RWPE2 (cell line): ENCODE measurements at regions not wholly inside any gene's neighbourhood (a gene's known extent, or its start where the extent isn't known, plus 50 kb on each side); places are given as distances from the start of the nearest gene placed in this dataset.

Experiments
- ATAC-seq: fragments of 200-7000 bp; cut with Tn5 transposase; 3 replicates; pipeline ENCODE4 v1.9.1; 2021; ENCODE audit warnings: low read depth
- DNase-seq: peaks from one replicate; pipeline ENCODE4 v3.0.0-alpha.2; 2020; ENCODE audit warnings: low spot score
- H3K27ac ChIP-seq: fragments of 450-650 bp; 2 replicates; pipeline ENCODE4 v1.5.1; 2017; ENCODE audit warnings: mild to moderate bottlenecking; ENCODE audit not compliant: poor library complexity, severe bottlenecking
- H3K27me3 ChIP-seq: fragments of 250-450 bp; sonication (Bioruptor Pico); 2 replicates; pipeline ENCODE4 v1.5.1; 2021; ENCODE audit warnings: mild to moderate bottlenecking, moderate library complexity; ENCODE audit not compliant: insufficient read depth, poor library complexity, severe bottlenecking
- H3K36me3 ChIP-seq: fragments of 250-450 bp; sonication (Bioruptor Pico); 2 replicates; pipeline ENCODE4 v1.5.1; 2020; ENCODE audit warnings: low read depth, mild to moderate bottlenecking, moderate library complexity
- H3K4me1 ChIP-seq: fragments of 250-450 bp; sonication (Bioruptor Pico); 2 replicates; pipeline ENCODE4 v1.5.1; 2021; ENCODE audit warnings: mild to moderate bottlenecking, moderate library complexity; ENCODE audit not compliant: insufficient read depth, poor library complexity, severe bottlenecking
- H3K4me3 ChIP-seq: fragments of 250-450 bp; sonication (Bioruptor Pico); 2 replicates; pipeline ENCODE4 v1.5.1; 2021; ENCODE audit warnings: mild to moderate bottlenecking, moderate library complexity; ENCODE audit not compliant: severe bottlenecking
- H3K9me3 ChIP-seq: fragments of 250-450 bp; sonication (Bioruptor Pico); 2 replicates; pipeline ENCODE4 v1.5.1; 2021; ENCODE audit warnings: mild to moderate bottlenecking, moderate library complexity; ENCODE audit not compliant: severe bottlenecking
- TF ChIP-seq, protein P1 (sequence below): fragments of 450-650 bp; IDR thresholded peaks from one replicate; pipeline ENCODE4 v1.5.1; 2017; ENCODE audit warnings: mild to moderate bottlenecking, moderate library complexity; ENCODE audit not compliant: poor library complexity, severe bottlenecking

DNA sequence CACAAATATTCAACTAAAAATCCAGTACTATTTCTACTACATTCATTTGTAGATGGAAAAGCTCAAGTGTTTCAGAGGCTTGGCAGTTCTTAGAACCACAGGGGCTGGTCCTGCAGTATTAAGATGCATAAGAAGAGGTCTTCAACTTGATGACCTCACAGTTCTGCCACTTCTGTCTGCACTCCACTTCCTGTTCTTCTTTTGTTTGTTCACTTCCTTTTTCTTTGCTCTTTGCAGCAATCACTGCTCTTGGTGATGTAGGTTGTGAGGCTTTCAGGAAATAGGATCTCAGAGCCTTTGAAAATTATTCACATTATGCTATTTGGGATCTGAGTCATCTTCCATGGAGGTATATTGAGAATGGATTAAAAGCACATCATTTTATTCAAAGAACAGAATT is 602.0 kb upstream of the CPEB2 start:
- Histone ChIP-seq H3K36me3 (no peaks in the 10 kb centered on the region), H3K27ac (no peak overlapping the region), H3K4me1 (no peaks in the 10 kb centered on the region), H3K4me3 (no peak overlapping the region), H3K27me3 (no peaks in the 10 kb centered on the region), H3K9me3 (no peaks in the 10 kb centered on the region)
- DNase-seq (no peak), ATAC-seq (no peak)
- TF ChIP-seq, protein P1, sequence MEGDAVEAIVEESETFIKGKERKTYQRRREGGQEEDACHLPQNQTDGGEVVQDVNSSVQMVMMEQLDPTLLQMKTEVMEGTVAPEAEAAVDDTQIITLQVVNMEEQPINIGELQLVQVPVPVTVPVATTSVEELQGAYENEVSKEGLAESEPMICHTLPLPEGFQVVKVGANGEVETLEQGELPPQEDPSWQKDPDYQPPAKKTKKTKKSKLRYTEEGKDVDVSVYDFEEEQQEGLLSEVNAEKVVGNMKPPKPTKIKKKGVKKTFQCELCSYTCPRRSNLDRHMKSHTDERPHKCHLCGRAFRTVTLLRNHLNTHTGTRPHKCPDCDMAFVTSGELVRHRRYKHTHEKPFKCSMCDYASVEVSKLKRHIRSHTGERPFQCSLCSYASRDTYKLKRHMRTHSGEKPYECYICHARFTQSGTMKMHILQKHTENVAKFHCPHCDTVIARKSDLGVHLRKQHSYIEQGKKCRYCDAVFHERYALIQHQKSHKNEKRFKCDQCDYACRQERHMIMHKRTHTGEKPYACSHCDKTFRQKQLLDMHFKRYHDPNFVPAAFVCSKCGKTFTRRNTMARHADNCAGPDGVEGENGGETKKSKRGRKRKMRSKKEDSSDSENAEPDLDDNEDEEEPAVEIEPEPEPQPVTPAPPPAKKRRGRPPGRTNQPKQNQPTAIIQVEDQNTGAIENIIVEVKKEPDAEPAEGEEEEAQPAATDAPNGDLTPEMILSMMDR, result no peak

DNA sequence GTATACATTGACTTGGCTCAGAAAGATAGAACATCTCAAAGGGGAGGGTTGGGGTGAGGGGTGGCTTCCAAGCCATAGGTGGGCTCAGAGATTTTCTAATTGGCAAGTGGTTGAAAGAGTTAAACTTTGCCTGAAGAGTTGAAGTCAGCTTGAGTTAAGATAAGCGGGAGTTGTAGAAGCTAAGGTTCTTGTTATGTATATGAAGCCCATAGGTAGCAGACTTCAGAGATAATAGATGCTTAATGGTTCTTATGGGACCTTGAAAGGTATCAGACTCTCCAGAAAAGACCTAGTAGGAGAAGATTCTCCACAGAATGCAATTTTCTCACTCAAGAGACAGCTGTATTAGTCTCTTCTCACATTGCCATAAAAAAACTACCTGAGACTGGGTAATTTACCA is 599.1 kb upstream of the CPEB2 start:
- H3K27me3 ChIP-seq, result no peaks in the 10 kb centered on the region
- no peaks in the 10 kb centered on the region for H3K4me1 ChIP-seq
- no peak overlapping the region for H3K27ac ChIP-seq
- TF ChIP-seq, protein P1, result no peak
- ATAC-seq (no peak), DNase-seq (no peak)
- no peak overlapping the region for H3K4me3 ChIP-seq
- no peaks in the 10 kb centered on the region for H3K9me3 ChIP-seq
- H3K36me3 ChIP-seq, result no peaks in the 10 kb centered on the region

DNA sequence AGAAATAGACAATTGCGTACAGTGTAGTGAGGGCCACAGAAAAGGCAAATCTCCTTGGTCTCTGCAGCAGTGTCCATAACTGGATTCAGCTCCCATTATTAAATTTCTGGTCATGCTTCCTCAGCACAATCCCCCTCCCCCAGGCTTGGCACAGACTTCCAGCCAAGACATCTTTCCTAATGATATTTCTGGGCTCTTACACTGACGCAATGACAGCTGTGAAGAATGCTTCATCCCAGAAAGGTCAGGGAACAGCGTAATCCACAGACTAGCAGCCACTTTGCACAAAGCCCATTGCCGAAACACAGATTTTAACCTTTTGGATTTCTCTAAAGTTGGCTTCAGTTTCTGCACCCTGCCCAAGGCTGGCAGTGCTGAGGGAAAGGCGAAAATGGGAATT is 597.6 kb upstream of the CPEB2 start:
- no peak for ATAC-seq
- no peaks in the 10 kb centered on the region for H3K36me3 ChIP-seq
- DNase-seq, result no peak

DNA sequence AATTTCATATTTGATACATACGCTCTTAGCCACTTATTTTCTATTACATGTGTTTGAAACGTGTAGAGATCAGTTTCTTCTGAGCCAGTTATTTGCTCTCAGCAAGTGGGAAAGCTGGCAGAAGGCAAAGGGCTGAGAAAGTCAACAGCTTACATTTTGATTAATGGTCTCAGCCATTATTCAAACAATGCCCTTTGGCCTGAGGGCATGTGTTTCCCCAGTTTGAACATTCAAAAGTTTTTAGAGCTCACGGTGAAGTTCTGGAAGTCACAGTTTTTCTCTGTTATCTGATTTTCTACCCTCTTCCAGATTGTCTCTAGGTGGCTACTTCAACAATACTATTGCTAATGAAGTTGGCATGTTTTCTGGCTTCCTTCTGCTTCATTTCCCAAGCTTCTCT is 591.8 kb upstream of the CPEB2 start:
- no peak for DNase-seq
- Histone ChIP-seq H3K9me3 (peaks cover 2% of the 10 kb centered on the region), H3K36me3 (no peaks in the 10 kb centered on the region), H3K4me3 (no peak overlapping the region), H3K27ac (no peak overlapping the region), H3K4me1 (no peaks in the 10 kb centered on the region), H3K27me3 (no peaks in the 10 kb centered on the region)
- TF ChIP-seq, protein P1, result no peak
- ATAC-seq, result no peak

More for the DNA sequence above, 597.6 kb upstream of the CPEB2 start:
- TF ChIP-seq, protein P1, result no peak
- H3K4me3 ChIP-seq, result no peak overlapping the region
- no peaks in the 10 kb centered on the region for H3K27me3 ChIP-seq
- no peak overlapping the region for H3K27ac ChIP-seq
- no peaks in the 10 kb centered on the region for H3K4me1 ChIP-seq
- H3K9me3 ChIP-seq, result peaks cover under 1% of the 10 kb centered on the region

DNA sequence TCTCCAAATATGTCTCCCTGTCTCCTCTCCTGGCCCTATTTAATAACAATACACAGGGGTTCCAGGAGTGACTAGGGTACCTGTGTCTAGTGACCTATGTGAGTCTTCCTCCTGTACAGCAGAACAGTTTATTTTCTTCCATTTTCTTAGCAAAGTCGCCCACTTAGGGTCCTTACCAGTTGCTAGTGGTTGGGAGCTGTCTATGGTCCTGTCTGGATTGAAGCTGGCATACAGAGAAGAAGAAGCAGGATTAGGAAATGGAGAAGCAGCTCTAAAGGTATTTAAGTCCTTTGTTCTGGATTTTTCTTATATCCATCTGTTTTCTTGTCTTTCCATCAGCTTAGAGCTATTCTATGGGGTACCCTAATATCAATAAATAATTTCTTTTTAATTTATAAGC is 587.1 kb upstream of the CPEB2 start:
- TF ChIP-seq, protein P1, result no peak
- DNase-seq, result no peak
- H3K27ac ChIP-seq, result no peak overlapping the region
- H3K4me3 ChIP-seq, result no peak overlapping the region
- no peak for ATAC-seq
- H3K4me1 ChIP-seq, result no peaks in the 10 kb centered on the region
- H3K27me3 ChIP-seq, result no peaks in the 10 kb centered on the region
- no peaks in the 10 kb centered on the region for H3K36me3 ChIP-seq
- H3K9me3 ChIP-seq, result no peaks in the 10 kb centered on the region
